HL-60 (cell line): ENCODE measurements at regions not wholly inside any gene's neighbourhood (a gene's known extent, or its start where the extent isn't known, plus 50 kb on each side); places are given as distances from the start of the nearest gene placed in this dataset.
"Not testable (repeated sequence)": the region's sequence is repeated elsewhere in the genome, so short reads cannot be mapped to it uniquely, and the experiment has no call there.

Experiments used
- DNase-seq, 2 experiments: peaks; one replicate each; pipeline ENCODE4 v3.0.0-alpha.2; 2010 to 2020; ENCODE audit warnings: low read depth in 1 of 2, low spot score in 1 of 2
- H3K27ac ChIP-seq: fragments of 250-450 bp; sonication (Bioruptor Pico); replicated peaks from 2 replicates; pipeline ENCODE4 v1.5.1; 2020; ENCODE audit warnings: mild to moderate bottlenecking, moderate library complexity
- H3K27me3 ChIP-seq: fragments of 250-450 bp; sonication (Bioruptor Pico); 2 replicates; pipeline ENCODE4 v1.5.1; 2021; ENCODE audit warnings: mild to moderate bottlenecking, moderate library complexity; ENCODE audit not compliant: insufficient read depth, poor library complexity, severe bottlenecking
- H3K4me3 ChIP-seq: replicated peaks from 2 replicates; pipeline ENCODE4 v1.5.1; 2011; ENCODE audit warnings: mild to moderate bottlenecking, control low read depth, low read length; ENCODE audit not compliant: insufficient read depth
- CTCF ChIP-seq: IDR thresholded peaks from one replicate; pipeline ENCODE4 v1.5.1; 2011; ENCODE audit warnings: low read length, control low read depth, inconsistent platforms; ENCODE audit not compliant: insufficient read depth
- GABPA ChIP-seq: IDR thresholded peaks from 2 replicates; pipeline ENCODE4 v1.6.1; 2012; ENCODE audit warnings: low read depth
- POLR2AphosphoS5 ChIP-seq: IDR thresholded peaks from 2 replicates; pipeline ENCODE4 v1.6.1; 2012; ENCODE audit warnings: low read depth
- REST ChIP-seq: IDR thresholded peaks from 2 replicates; pipeline ENCODE4 v1.6.1; 2012; ENCODE audit warnings: low read depth; ENCODE audit not compliant: insufficient replicate concordance
- SPI1 ChIP-seq: IDR thresholded peaks from 2 replicates; pipeline ENCODE4 v1.6.1; 2012; ENCODE audit warnings: low read depth, mild to moderate bottlenecking, borderline replicate concordance

GRCh38 chr11:59030037-59030436 is 56.1 kb upstream of the GLYATL1B start:
- TF ChIP-seq SPI1 (no peak), POLR2AphosphoS5 (no peak), CTCF (no peak), REST (no peak), GABPA (no peak)
- Histone ChIP-seq H3K4me3 (no peak overlapping the region), H3K27ac (no peak overlapping the region), H3K27me3 (no peaks in the 10 kb centered on the region)
- no peak for DNase-seq

GRCh38 chr11:59031746-59032145 is 54.4 kb upstream of the GLYATL1B start:
- H3K4me3 ChIP-seq, H3K27me3 ChIP-seq, DNase-seq, H3K27ac ChIP-seq: not testable (repeated sequence)
